Astrocyte (in vitro differentiated cells and primary cell): ENCODE measurements at regions not wholly inside any gene's neighbourhood (a gene's known extent, or its start where the extent isn't known, plus 50 kb on each side); places are given as distances from the start of the nearest gene placed in this dataset.

Experiments
- DNase-seq: peaks from one replicate; pipeline ENCODE4 v3.0.0-alpha.2; 2010; ENCODE audit warnings: low read depth
- FAIRE-seq: peaks from 2 replicates; lab custom pipeline; 2011; peaks lifted over from hg19 to GRCh38; lab: Jason Lieb, UNC
- H2AFZ ChIP-seq: 2 replicates; pipeline ENCODE4 v1.6.0; 2012; ENCODE audit warnings: low read depth, low read length, inconsistent platforms
- H3K27ac ChIP-seq: 2 replicates; pipeline ENCODE4 v1.5.1; 2011; ENCODE audit warnings: low read depth, low read length, inconsistent platforms
- H3K27me3 ChIP-seq: 2 replicates; pipeline ENCODE4 v1.6.0; 2011; ENCODE audit warnings: low read length, inconsistent platforms; ENCODE audit not compliant: insufficient read depth
- H3K36me3 ChIP-seq: 2 replicates; pipeline ENCODE4 v1.5.1; 2011; ENCODE audit warnings: low read length, inconsistent platforms; ENCODE audit not compliant: insufficient read depth
- H3K4me1 ChIP-seq: 2 replicates; pipeline ENCODE4 v1.5.1; 2011; ENCODE audit warnings: low read length, inconsistent platforms; ENCODE audit not compliant: insufficient read depth
- H3K4me2 ChIP-seq: 2 replicates; pipeline ENCODE4 v1.6.0; 2012; ENCODE audit warnings: low read length, inconsistent platforms
- H3K4me3 ChIP-seq: 2 replicates; pipeline ENCODE4 v1.5.1; 2011; ENCODE audit warnings: low read depth, mild to moderate bottlenecking, low read length, inconsistent platforms; ENCODE audit not compliant: insufficient read depth
- H3K79me2 ChIP-seq: 2 replicates; pipeline ENCODE4 v1.6.0; 2012; ENCODE audit warnings: mild to moderate bottlenecking, low read length, inconsistent platforms; ENCODE audit not compliant: insufficient read depth
- H3K9ac ChIP-seq: 2 replicates; pipeline ENCODE4 v1.6.0; 2012; ENCODE audit warnings: mild to moderate bottlenecking, low read length, inconsistent platforms
- H3K9me3 ChIP-seq: 2 replicates; pipeline ENCODE4 v1.5.1; 2012; ENCODE audit warnings: low read depth, mild to moderate bottlenecking, low read length, inconsistent platforms; ENCODE audit not compliant: insufficient read depth
- H4K20me1 ChIP-seq: 2 replicates; pipeline ENCODE4 v1.6.0; 2012; ENCODE audit warnings: low read length, inconsistent platforms; ENCODE audit not compliant: insufficient read depth
- H3K27ac Mint-ChIP-seq: one replicate; pipeline ENCODE4 v1.8.0; 2021; ENCODE audit warnings: mild to moderate bottlenecking, mixed read lengths; ENCODE audit not compliant: unreplicated experiment
- H3K27me3 Mint-ChIP-seq: one replicate; pipeline ENCODE4 v1.8.0; 2021; ENCODE audit warnings: low read depth, mixed read lengths; ENCODE audit not compliant: unreplicated experiment
- H3K36me3 Mint-ChIP-seq: one replicate; pipeline ENCODE4 v1.8.0; 2021; ENCODE audit warnings: low read depth, mixed read lengths; ENCODE audit not compliant: unreplicated experiment
- H3K4me1 Mint-ChIP-seq: one replicate; pipeline ENCODE4 v1.8.0; 2021; ENCODE audit warnings: low read depth, mixed read lengths; ENCODE audit not compliant: unreplicated experiment
- H3K4me3 Mint-ChIP-seq: one replicate; pipeline ENCODE4 v1.8.0; 2021; ENCODE audit warnings: mild to moderate bottlenecking, moderate library complexity, mixed read lengths; ENCODE audit not compliant: unreplicated experiment
- H3K9me3 Mint-ChIP-seq: one replicate; pipeline ENCODE4 v1.8.0; 2021; ENCODE audit warnings: mild to moderate bottlenecking, mixed read lengths; ENCODE audit not compliant: unreplicated experiment
- EZH2 ChIP-seq: IDR thresholded peaks from 2 replicates; pipeline ENCODE4 v1.6.1; 2012; ENCODE audit warnings: mild to moderate bottlenecking, low read length, inconsistent platforms; ENCODE audit not compliant: insufficient read depth
- TF ChIP-seq, protein P1 (sequence below): IDR thresholded peaks from 2 replicates; pipeline ENCODE4 v1.5.1; 2011; ENCODE audit warnings: low read depth, mild to moderate bottlenecking, inconsistent platforms, low read length, moderate library complexity; ENCODE audit not compliant: insufficient read depth

DNA sequence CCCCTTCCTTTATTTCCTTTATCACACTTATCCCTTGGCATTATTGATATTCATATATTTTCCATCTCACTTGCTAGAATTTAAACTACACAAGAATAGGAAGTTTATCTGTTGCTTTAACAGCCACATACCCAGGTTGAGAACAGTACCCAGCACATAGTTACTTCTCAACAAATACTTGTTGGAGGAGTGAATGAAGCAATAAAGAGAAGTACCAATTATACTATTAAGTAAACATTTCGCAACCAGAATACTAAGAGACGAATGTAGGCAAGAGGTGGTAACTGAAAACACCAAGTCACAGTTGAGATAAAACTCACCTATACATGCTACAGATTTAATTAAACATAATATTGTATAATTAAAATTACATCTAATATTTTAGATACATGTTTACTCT is 110.9 kb downstream of the FSCB start:
- H3K9me3 ChIP-seq: no peaks in the 10 kb centered on the region
- DNase-seq (no peak), FAIRE-seq (no peak)
- H3K4me2 ChIP-seq: no peak overlapping the region
- no peaks in the 10 kb centered on the region for H3K4me1 ChIP-seq
- Mint-ChIP-seq H3K4me3 (no peak overlapping the region), H3K9me3 (no peaks in the 10 kb centered on the region), H3K4me1 (no peaks in the 10 kb centered on the region), H3K27me3 (no peaks in the 10 kb centered on the region), H3K36me3 (no peaks in the 10 kb centered on the region), H3K27ac (no peak overlapping the region)
- H2AFZ ChIP-seq: no peak overlapping the region
- H3K27ac ChIP-seq: no peak overlapping the region
- TF ChIP-seq, protein P1, sequence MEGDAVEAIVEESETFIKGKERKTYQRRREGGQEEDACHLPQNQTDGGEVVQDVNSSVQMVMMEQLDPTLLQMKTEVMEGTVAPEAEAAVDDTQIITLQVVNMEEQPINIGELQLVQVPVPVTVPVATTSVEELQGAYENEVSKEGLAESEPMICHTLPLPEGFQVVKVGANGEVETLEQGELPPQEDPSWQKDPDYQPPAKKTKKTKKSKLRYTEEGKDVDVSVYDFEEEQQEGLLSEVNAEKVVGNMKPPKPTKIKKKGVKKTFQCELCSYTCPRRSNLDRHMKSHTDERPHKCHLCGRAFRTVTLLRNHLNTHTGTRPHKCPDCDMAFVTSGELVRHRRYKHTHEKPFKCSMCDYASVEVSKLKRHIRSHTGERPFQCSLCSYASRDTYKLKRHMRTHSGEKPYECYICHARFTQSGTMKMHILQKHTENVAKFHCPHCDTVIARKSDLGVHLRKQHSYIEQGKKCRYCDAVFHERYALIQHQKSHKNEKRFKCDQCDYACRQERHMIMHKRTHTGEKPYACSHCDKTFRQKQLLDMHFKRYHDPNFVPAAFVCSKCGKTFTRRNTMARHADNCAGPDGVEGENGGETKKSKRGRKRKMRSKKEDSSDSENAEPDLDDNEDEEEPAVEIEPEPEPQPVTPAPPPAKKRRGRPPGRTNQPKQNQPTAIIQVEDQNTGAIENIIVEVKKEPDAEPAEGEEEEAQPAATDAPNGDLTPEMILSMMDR: no peak
- no peak for TF ChIP-seq EZH2
- no peaks in the 10 kb centered on the region for H3K79me2 ChIP-seq
- H3K27me3 ChIP-seq: no peaks in the 10 kb centered on the region
- no peak overlapping the region for H3K9ac ChIP-seq
- no peak overlapping the region for H3K4me3 ChIP-seq
- H4K20me1 ChIP-seq: no peaks in the 10 kb centered on the region
- no peaks in the 10 kb centered on the region for H3K36me3 ChIP-seq

DNA sequence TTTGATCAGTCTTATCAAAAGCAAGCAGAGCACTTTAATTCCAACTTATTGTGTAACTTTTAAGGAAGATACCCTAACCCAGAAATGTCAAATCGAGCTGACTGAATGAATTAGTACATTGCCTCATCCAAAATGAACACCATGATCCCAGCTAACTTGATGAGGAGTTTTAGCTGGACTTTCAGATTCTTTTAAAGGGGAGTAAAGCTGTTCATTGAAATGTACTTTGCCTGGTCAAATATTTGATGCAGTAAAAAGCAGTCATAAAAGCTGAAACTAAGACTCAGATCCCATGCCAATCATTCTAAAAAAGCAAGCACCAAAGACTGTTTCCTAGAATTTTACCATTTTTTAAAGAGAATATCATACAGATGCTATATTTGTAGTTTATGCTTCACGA is 114.1 kb downstream of the FSCB start:
- no peaks in the 10 kb centered on the region for H3K9me3 ChIP-seq
- no peaks in the 10 kb centered on the region for H3K27me3 ChIP-seq
- no peak for TF ChIP-seq EZH2
- TF ChIP-seq, protein P1: no peak
- Mint-ChIP-seq H3K27me3 (no peaks in the 10 kb centered on the region), H3K9me3 (no peaks in the 10 kb centered on the region), H3K4me1 (no peaks in the 10 kb centered on the region), H3K36me3 (no peaks in the 10 kb centered on the region), H3K27ac (no peak overlapping the region), H3K4me3 (no peak overlapping the region)
- no peaks in the 10 kb centered on the region for H4K20me1 ChIP-seq
- H3K36me3 ChIP-seq: no peaks in the 10 kb centered on the region
- no peak overlapping the region for H3K4me2 ChIP-seq
- no peaks in the 10 kb centered on the region for H3K79me2 ChIP-seq
- no peaks in the 10 kb centered on the region for H3K4me1 ChIP-seq
- H2AFZ ChIP-seq: no peak overlapping the region
- FAIRE-seq: no peak
- no peak overlapping the region for H3K27ac ChIP-seq
- H3K9ac ChIP-seq: no peak overlapping the region
- DNase-seq: no peak
- H3K4me3 ChIP-seq: no peak overlapping the region

DNA sequence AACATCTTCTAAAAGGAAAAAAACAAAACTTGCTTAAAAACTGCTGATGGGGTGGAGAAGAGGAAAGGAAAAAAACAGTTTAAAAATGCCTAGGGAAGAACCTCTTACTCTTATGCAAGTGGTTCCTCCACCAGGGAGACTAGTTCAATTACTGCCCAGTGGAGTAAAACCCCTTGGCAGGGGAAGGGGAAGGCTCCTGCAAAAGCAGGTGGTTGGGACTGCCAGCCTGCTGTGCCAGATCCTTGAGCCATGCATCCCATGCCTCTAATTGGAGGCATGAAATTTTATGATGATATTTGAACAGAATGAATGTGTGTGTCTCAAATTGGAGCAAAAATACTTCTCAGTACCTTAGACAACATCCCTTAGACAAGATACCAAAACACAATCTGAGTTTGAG is 118.8 kb downstream of the FSCB start:
- no peaks in the 10 kb centered on the region for H3K79me2 ChIP-seq
- no peak overlapping the region for H3K27ac Mint-ChIP-seq
- no peaks in the 10 kb centered on the region for H3K4me1 Mint-ChIP-seq
- H3K27me3 Mint-ChIP-seq: no peaks in the 10 kb centered on the region
- H2AFZ ChIP-seq: no peak overlapping the region
- TF ChIP-seq, protein P1: no peak
- no peak for TF ChIP-seq EZH2
- no peak for DNase-seq
- no peaks in the 10 kb centered on the region for H3K4me1 ChIP-seq
- no peaks in the 10 kb centered on the region for H3K36me3 Mint-ChIP-seq
- no peak overlapping the region for H3K27ac ChIP-seq
- FAIRE-seq: no peak
- H3K4me2 ChIP-seq: no peak overlapping the region
- H3K9me3 Mint-ChIP-seq: no peaks in the 10 kb centered on the region
- H3K27me3 ChIP-seq: no peaks in the 10 kb centered on the region
- no peak overlapping the region for H3K4me3 Mint-ChIP-seq
- H3K9me3 ChIP-seq: no peaks in the 10 kb centered on the region
- no peak overlapping the region for H3K9ac ChIP-seq
- H3K4me3 ChIP-seq: no peak overlapping the region
- H3K36me3 ChIP-seq: no peaks in the 10 kb centered on the region
- H4K20me1 ChIP-seq: no peaks in the 10 kb centered on the region
